ENCODE measurements at regions not wholly inside any gene's neighbourhood (a gene's known extent, or its start where the extent isn't known, plus 50 kb on each side); places are given as distances from the start of the nearest gene placed in this dataset.

DNA sequence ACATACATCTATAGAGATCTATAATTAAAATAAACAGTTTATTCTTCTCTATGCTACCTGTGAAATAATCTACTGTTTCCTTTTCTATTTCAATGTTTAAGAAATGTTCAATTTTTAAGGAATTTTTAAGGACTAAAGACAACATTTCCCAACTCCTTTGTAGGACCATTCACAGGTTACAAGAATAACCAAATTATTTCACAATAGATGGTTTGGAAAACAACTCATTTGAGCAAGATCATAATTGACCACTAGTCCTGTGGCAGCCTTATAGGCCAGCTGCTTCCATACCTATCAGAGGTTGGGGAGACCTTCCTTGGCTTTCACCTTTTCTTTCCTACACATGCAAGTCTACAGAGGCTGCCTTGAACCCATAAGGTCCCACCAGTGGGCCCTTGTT lies 193.7 kb downstream of the TTC39B start:
- DNase-seq = no peak

DNA sequence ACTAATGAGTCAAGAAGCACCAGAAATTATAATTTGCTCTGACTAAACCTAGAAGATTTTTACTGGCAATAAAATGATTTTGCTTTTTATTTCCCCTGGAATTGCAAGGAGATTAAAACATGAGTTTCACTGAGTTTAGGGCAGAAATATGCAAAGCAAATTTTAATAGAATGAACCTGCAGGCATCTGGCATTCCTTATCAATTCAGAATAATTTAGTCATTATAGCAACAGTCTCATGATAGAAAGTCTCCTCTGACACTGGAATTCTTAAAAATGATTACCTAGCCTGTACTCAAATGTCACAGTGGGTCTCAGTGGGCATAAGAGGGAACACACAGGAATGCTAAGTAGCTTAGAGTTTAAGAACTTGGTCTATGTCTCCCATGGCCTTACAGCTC lies 195.9 kb downstream of the TTC39B start:
- DNase-seq = no peak

GRCh38 chr9:15104826-15105420 lies 194.7 kb upstream of the FREM1 start:
- peak in 1 of 2 experiments; percentile 51 for DNase-seq

- DNase-seq = no peak
These were observed 193.1 kb upstream of the FREM1 start for GRCh38 chr9:15103290-15103689.

DNA sequence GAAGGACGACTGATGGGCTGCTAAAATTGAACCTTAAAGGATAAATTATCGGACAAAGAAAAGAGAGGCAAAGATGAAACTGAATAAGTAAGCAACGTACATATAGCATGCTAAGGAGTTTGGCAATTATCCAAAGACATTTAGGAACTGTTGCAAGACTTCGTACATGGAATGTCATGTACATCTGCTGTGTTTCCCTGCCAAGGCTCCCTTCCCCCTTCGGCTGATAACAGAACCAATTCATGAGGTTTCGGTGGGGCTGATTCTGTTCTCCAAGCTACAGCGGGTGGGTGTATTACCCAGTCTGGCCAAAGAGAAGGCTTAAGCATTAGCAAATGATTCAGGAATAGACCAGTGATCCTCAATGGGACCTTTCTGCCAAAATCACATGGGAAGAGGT lies 190.9 kb upstream of the FREM1 start:
- peak in 1 of 2 experiments; percentile 70 for DNase-seq

GRCh38 chr9:15100571-15100970 lies 190.3 kb upstream of the FREM1 start:
- no peak for DNase-seq

GRCh38 chr9:15096972-15097371 lies 186.7 kb upstream of the FREM1 start:
- no peak for DNase-seq

DNA sequence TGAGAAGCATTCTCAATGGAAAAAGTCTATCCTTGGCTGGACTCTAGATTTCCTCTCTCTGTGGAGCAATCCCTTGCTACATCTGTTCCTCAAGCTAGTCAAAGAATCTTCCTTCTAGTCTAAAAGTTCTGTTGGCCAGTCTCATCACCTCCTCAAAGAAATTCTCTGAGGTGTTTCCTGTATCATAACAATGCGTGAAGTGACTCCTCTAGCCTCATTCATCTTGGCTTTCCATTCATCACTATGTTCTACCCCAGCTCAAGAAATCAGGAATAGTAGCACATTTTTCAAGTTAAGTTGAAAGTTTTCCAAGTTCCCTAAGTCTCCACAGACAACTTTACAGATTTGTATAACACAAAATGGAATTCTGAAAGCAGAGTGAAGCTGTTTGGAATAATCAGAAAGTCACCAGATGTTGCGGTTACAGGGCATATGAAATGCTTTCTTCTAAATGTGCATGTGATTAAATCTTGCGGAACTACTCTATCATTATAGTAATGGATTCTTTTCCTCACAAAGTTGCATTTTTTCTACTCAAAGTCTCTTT lies 176.6 kb upstream of the FREM1 start:
- no peak for DNase-seq

DNA sequence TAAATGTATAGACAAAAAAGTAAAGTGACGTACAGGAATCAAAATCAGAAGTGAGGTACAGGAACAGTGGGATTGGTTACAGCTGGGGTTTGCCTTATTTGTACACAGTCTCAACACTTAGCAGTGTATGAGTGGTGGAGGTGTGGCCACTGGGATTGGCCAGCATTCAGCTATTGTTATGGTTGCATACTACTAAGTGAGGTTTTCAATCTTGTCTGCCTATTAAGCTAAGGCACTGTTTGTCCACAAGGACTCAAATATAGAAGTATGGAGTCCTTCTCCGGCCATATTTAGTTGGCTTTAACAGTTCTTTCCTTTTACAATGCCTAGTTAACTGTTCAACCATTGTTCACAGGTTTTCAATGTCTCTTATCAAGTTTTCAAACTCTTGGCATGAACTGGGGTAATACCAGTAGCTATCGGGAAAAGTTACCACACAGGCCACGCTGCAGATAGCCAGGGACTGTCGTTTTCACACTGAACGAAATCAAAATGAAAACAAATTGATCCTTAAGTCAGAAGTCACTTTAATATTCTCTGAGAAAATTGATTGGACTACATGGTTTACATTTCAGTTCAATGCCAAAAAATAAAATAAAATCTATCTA lies 176.0 kb upstream of the FREM1 start:
- DNase-seq = no peak

DNA sequence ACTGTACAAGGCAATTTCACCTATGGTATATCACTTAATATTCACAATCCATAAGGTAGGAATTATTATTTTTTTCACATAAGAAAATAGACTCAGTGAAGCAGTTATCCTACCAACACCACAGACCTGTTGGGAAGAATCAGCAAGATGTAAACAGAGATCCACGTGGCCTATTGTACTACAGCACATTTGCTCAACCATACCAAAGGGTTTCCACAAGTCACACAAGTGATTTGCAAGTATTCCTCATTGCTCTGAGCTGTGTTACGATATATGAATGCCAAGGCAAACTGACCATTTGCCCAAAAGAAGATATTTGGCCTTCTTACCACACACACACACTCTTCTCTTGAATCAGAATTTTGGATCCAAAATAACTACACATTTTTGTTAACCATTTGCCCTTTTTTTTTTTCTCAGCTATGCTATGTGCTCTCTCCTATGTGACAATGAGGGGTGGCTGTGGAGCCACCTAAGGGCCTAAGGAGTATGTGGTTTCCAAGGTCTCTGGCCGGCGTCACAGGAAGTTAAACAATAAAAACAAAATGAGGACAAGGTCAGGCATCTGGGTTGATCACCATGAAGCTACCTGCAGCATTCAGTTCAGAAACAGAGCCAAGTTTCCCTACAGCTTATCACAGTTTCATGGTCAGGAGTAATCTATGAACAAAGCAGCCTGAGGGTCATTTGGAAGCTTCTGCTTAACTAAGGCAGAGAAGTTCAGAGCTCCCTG lies 171.0 kb upstream of the FREM1 start:
- no peak for DNase-seq

DNA sequence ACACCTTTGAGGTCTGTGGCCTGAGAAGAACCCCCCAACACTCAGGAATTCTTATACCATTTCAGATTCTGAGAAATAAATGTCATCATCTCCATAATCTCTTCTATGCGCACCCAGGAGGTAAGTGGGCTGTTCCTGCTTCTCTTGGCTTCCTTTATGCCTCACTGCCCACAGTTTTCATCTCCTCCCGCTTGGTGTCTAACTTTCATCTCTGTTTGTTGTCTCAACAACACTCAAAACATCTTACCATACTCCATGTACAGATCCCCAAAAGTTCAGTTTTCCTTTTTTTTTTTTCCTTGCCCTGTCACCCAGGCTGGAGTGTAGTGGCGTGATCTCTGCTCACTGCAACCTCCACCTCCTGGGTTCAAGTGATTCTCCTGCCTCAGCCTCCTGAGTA lies 170.2 kb upstream of the FREM1 start:
- DNase-seq = no peak

DNA sequence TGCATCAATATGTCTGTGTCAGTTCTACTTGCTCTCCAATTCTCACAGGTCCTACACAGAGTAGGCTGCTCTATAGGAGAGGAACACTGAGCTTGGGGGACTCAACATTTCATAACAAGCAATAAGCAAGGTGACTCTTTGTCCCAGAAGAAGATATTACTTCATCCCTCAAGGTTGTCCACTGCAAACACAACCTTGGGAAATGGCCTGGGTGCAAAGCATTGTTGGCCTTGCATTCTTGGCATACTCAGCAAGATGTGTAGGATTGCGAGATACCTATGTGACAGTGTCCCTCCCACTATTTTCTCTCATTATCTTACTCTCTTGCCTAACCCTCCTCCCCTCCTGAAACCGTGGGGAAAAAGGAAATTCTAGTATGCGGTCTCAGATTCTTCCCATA lies 169.8 kb upstream of the FREM1 start:
- no peak for DNase-seq

GRCh38 chr9:15077946-15078729 lies 167.9 kb upstream of the FREM1 start:
- DNase-seq = no peak

DNA sequence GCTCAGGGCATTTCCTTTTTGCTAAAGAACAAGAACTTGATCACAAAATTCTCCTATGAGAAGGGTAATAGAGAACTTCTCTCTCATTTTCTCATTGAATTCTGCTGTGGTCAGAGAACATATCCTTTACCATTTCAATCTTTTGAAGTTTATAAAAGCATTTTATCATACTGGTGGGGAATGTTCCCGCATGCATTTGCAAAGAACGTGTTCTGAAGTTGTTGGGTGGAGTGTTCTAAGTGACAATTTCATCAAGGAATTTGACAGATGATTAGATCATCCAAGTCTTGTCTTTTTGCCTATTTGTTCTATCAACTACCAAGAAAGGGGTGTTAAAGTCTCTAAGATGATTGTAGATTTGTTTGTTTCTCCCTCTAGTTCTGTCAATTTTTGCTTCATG lies 163.4 kb upstream of the FREM1 start:
- DNase-seq = no peak

DNA sequence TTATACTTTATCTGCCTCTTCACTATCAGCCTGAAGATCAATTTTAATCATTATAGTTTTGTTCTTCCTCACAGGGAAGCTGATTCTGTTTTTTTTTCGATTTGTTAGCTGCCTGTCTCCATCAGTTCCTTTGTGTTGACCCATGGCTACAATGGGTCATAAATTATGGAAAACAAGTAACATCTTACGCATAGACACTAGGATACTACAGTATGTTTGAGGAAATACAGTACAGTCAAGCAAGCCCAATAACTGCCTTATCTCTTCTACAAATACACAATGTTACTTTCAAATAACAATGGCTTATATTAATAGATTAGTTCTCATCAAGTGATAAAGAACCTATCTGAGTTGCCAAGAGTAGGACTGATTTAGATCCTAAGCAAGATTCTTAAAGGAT lies 160.5 kb upstream of the FREM1 start:
- no peak for DNase-seq

DNA sequence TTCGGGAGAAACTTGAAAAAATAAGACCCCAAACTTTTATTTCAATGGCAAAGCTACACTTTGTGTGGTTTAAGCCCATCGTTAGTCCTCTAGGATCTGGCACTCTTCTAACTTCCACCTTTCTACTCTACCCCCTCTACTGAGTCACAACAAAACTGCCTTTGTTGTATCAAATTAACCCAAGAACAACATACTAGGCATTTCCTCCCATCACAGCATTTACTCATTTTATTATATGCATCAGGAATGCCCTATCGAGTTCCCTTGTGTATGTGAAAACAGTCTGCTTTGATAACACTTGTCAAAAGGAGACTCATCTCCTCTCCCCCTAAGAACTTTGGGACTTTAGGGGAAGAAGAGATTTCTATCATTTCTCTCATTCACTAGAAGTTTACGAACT lies 158.9 kb upstream of the FREM1 start:
- no peak for DNase-seq

DNA sequence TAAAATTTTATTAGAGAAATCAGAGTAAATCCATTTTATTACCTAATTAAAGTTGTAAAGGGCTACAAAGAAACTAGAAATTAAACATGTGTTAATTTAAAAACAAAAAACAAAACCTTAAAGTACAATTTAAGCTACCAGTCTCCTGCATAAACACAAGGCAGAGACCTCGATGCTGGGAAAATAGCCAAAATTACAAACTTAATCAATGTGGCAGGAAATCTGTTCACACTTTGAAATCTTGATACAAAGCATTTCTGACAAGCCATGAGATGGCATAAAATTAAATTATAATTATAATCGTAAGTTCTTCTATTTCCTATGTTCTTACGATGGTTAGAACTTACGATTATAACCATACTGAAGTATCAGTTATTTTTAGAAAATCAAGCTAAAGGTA lies 158.0 kb upstream of the FREM1 start:
- DNase-seq = peak in 1 of 2 experiments; percentile 33

DNA sequence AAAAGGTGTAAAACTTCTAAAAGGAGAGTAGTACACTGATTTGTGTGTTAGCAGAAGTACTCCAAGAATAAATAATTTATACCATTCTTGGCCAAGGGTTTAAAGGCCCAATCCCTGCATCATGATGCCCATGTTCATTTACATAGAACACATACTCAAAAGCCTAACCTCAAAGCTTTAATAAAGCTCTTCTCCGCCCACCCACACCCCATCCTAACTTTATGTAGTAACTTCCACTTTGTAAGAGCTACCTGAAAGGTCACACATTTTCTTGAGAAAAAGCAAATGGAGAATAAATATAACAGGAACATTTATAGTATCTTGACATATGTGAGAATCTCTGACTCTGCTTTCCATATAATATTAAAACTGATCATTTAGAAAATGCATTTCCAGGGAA lies 148.8 kb upstream of the FREM1 start:
- DNase-seq = no peak

GRCh38 chr9:15058236-15058635 lies 148.0 kb upstream of the FREM1 start:
- DNase-seq = no peak

GRCh38 chr9:15055284-15055683 lies 145.1 kb upstream of the FREM1 start:
- peak in 1 of 2 experiments; percentile 14 for DNase-seq

DNA sequence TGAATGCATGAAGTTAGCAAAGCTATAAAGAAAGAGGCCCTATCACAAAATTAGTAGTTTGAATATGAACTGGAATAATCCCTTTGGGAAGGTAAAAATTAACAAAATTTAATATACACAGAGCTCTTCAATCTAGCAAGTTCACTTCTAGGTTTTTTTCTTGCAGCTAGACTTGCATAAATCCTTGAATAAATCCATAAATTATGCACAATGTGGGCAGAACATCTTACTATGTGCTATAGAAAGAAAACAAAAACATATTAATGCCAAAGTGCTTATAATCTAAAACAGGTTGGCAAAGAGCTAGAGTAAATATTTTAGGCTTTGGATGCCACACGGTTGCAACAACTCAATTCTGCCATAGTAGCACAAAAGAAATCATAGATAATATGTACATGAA lies 138.5 kb upstream of the FREM1 start:
- DNase-seq = no peak

- DNase-seq = no peak
These were observed 136.9 kb upstream of the FREM1 start for GRCh38 chr9:15047028-15047551.

DNA sequence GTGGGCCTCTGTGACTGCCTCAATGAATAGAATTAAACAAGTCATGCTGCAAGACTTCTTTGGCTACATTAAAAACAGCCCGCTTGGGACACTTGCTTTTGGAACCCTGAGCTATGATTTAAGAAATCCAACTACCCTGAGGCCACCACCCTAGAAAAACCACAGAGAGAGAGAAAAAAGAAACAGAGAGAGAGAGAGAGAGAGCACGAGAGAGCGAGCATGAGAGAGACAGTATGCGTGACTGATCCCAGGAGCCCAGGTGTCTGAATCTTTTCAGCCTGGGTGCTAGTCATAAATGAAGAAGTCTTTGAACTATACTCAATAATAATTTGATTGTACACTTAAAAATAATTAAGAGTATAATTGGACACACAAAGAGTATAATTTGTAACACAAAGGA lies 123.1 kb upstream of the FREM1 start:
- DNase-seq = no peak
